MV-4-11 (cell line): ENCODE measurements at regions not wholly inside any gene's neighbourhood (a gene's known extent, or its start where the extent isn't known, plus 50 kb on each side); places are given as distances from the start of the nearest gene placed in this dataset.

Experiments used
- DNase-seq: peaks from one replicate; lab custom pipeline; 2025; lab: John Stamatoyannopoulos, UW

DNA sequence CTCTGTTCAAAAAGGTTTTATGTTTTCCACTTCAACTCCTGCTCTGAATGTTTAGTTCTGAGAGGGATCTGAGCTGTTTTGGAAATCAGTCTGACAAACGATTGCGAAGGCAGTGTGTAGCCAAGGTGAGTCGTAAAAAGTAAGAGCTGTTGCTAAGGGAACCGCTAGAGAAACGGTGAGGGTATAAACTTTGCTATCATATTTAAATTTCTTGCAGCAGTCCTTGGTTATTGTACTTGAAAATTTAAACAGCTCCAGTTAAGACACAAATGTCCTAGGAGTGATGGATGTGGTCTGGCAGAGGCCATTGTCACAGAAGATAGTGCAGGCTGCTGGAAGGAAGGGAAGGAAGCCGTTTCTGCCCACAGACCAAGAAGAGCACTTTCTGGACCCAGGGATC is 64.9 kb upstream of the CITED2 start:
- DNase-seq, result peak; percentile 42

DNA sequence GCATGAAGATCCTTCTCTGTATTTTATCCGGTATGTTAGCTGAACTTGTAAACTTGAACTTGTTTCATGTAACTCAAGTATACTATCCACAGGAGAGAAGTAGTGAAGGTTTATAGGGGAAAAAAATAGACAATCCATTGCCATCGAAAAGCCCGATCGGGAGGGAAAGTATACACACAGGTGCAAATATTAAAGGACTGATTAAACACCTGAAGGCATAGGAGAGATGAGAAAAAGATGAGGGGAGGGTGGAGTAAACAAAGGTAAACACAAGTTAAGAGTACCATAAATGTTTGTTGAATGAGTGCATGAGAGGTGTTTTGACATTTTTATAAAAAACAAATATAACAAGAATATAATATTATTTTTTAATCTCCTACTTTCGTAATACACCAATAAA is 64.3 kb upstream of the CITED2 start:
- no peak for DNase-seq

GRCh38 chr6:139436957-139437348 is 62.5 kb upstream of the CITED2 start:
- DNase-seq, result no peak

DNA sequence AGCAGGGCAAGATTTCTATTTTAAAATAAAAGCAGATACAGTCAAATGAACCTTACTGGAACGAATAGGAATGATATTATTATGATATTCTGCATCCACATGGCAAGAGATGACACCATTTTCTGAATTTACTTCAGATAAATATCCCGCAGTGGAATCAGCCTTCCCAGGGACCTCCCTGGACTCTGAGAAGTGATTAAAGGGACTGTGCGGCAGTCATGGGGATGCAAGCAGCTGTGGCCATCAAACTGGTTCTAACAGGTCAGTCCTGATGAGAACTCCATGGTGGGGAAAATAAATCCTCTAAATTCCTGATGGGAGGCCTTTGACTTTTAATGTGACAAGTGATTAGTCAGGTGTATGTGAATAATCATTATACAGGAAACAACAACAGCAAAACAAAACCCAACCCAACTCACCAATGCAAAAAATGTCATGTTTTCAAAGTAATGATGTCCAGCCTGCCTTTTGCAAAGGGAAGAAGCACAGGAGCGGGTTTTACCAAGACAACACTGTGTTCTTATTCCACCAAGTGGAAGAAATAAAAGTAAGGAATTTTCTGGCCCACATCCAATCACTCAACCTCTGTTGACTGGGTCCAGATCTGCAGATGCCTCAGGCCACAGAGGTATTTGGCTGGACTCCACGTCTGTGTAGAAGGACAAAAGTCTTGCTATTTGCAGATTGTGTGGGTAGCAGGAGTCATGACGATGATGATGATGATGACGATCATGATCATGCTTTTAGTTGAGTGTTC is 61.9 kb upstream of the CITED2 start:
- no peak for DNase-seq

DNA sequence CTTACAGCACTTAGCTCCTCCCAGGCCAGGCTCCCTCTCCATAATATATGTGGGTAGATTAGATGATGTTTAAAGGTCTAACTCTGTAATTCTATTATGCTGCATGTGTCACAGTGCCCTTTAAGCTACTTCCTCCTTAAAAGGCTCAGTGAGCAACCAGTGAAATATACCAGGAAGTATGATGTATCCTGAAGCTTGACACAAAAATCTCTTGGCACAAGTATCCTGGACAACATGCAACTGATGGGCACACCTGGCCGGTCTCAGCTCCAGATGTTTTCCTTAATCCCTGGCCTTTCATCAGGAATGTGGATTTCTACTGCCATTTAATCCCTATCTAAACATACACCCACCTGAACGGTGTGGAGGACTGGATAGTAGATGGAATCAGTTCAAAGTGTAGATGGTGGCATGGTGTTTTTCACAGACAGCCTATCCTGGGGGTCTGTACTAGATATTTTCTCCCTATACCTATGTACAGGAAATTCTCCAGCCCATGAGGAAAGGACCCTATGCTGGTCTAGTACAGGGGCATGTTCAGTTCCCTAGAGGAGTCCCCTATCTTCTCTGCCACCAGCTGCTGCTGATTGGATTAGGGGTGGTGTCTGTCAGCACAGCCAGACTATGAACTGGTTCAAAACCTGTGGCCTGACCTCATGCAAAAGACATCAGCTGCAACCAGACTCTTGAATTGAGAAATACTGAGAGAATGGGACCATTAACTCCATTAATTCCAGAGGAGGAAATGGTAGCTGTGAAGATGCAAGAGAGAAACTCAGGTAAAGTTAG is 59.4 kb upstream of the CITED2 start:
- peak; percentile 78 for DNase-seq

DNA sequence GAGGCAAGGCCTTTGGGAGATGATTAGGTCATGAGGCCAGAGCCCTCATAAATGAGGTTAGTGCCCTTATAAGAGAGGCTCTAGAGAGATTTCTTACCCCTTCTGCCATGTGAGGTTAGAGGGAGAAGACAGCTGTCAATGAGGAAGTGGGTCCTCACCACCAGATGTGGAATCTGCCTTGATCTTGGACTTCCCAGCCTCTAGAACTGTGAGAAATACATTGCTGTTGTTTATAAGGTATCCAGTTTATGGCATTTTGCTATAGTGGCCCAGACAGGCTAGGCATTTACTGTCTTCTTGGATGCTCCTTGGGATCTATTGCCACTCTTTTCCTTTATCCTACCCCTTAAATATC is 57.1 kb upstream of the CITED2 start:
- peak; percentile 18 for DNase-seq

- DNase-seq, result no peak
Observed at GRCh38 chr6:139430899-139431601, 56.6 kb upstream of the CITED2 start.

DNA sequence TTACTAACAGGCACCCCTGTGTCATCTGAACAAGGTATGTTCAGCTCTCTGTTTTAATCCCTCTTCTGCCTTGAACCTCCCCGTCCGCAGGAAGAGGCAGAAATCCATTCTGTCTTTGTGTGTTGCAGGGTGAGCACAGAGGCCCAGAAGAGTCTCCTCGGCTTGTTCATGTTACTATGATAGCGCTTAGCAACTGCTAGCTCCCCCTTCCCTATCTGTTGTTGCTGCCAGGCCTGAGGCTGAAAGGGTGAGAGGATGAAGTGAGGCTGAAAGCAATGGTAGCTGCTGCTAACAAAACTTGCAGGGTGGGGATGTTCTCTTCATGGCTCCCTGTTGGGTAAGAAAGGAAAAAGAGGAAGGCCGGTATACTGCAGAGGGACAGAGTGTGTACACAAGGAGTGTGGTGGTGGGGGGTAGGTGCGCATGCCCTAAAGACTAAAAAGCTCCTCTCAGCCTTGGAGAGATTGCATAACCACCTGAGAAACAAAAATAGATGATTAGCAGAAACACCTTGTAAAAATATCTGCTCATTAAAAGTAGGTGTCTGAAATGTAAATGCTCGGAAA is 55.2 kb upstream of the CITED2 start:
- DNase-seq, result peak; percentile 71

GRCh38 chr6:139427199-139427598 is 52.8 kb upstream of the CITED2 start:
- DNase-seq, result no peak

DNA sequence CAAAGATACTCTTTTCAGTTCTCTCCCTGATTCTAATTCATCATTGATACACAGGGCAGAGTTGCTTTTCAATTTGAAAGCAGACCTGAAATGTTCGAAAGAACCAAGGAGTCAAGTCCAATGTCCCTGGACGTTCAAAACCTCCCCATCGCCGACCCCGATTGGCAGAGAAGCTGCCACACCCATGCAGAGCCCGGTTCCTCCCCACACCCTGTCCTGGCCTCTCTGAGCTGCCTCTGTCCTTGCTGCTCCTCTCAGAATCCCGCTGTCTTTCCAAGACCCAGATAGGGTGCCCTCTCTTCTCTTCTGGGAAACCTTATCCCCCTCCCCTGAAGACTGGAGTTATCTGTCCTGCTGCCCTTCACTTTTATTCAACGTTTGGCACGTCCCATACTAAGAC is 52.3 kb upstream of the CITED2 start:
- no peak for DNase-seq

- DNase-seq, result no peak
Observed at GRCh38 chr6:139425780-139426179, 51.3 kb upstream of the CITED2 start.

DNA sequence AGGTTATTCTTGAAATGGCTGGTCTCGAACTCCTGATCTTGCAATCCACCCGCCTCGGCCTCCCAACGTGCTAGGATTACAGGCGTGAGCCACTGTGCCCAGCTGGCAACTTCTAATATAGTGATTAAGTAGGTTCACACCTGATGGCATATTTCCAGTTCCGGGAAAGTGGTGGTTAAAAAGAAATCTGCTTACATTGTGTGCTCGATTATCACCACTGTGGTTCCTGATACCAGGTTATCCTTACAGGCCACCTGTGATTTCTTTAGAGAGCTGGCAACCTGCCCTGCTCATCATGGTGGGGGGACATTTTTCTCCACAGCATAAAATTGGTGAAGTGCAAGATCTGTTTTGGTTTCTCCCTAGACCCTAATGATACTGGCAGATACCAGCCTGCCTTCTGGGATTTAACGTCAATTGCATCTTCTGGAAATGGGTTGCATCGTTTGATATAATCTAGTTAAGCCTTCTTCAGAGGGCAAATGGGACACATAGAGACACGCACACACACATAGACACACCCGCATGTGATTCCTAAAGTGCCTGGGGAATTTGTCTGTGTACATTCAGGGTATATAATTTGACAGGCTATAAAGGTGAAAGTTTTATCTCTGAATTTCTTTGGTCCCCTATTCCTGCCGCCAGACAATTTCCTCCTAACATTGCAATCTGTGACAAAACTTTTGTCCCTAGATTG is 49.7 kb upstream of the CITED2 start:
- DNase-seq, result no peak
